ENCODE measurements at regions not wholly inside any gene's neighbourhood (a gene's known extent, or its start where the extent isn't known, plus 50 kb on each side); places are given as distances from the start of the nearest gene placed in this dataset.

DNA sequence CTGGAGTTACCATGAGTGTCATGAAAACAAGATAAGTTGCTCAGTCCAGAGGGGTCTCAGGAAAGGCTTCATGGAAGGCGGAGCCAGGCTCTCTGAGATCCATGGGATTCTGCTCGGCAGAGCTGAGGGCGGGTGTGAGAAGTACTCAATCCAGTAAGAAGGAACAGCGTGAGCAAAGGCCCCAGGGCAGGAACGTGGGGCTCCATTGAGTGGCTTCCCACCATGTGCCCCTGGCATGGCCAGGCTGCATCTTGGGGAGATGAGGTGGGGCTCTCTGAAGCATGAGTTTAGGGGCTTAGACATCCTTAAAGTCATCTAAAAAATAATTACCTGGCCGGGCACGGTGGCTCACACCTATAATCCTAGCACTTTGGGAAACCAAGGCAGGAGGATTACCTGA, 58.0 kb downstream of the ARL6IP4 start:
- TF ChIP-seq, protein P1, sequence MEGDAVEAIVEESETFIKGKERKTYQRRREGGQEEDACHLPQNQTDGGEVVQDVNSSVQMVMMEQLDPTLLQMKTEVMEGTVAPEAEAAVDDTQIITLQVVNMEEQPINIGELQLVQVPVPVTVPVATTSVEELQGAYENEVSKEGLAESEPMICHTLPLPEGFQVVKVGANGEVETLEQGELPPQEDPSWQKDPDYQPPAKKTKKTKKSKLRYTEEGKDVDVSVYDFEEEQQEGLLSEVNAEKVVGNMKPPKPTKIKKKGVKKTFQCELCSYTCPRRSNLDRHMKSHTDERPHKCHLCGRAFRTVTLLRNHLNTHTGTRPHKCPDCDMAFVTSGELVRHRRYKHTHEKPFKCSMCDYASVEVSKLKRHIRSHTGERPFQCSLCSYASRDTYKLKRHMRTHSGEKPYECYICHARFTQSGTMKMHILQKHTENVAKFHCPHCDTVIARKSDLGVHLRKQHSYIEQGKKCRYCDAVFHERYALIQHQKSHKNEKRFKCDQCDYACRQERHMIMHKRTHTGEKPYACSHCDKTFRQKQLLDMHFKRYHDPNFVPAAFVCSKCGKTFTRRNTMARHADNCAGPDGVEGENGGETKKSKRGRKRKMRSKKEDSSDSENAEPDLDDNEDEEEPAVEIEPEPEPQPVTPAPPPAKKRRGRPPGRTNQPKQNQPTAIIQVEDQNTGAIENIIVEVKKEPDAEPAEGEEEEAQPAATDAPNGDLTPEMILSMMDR (IDR thresholded peaks at IDR 0.05; ENCODE audit: control extremely low read depth in 1 of 3, insufficient read depth in 1 of 3, low read depth in 1 of 3, low read length in 3 of 3) = no peak
- TF ChIP-seq MAFK (IDR thresholded peaks at IDR 0.05; ENCODE audit: low read depth, low read length) (no peak), ATF2 (IDR thresholded peaks at IDR 0.05; ENCODE audit: low read length) (no peak), POLR2AphosphoS5 (IDR thresholded peaks at IDR 0.05; ENCODE audit: low read depth, low read length) (no peak), RFX5 (IDR thresholded peaks at IDR 0.05; ENCODE audit: borderline replicate concordance, low read depth, low read length) (no peak), POLR2A (IDR thresholded peaks at IDR 0.05; ENCODE audit: control extremely low read depth in 1 of 2, low read depth in 2 of 2, low read length in 2 of 2) (no peak), YY1 (IDR thresholded peaks at IDR 0.05; ENCODE audit: low read depth, low read length) (no peak), KDM1A (IDR thresholded peaks at IDR 0.05; ENCODE audit: borderline replicate concordance, low read length) (no peak), EP300 (IDR thresholded peaks at IDR 0.05; ENCODE audit: borderline replicate concordance in 1 of 2, low read depth in 2 of 2, low read length in 2 of 2) (no peak)
